B cell (primary cell): ENCODE measurements at regions not wholly inside any gene's neighbourhood (a gene's known extent, or its start where the extent isn't known, plus 50 kb on each side); places are given as distances from the start of the nearest gene placed in this dataset.

Source experiments
- ATAC-seq: fragments of 200-7000 bp; cut with Tn5 transposase; one replicate; pipeline ENCODE4 v1.10.0; 2021; ENCODE audit warnings: low read depth, mild to moderate bottlenecking, moderate number of reproducible peaks, moderate library complexity
- CTCF ChIA-PET: fragments of 350-600 bp; sonication (Branson Sonifier 250); formaldehyde crosslinking; loops from one replicate; lab custom pipeline; 2021; ENCODE audit warnings: antibody characterized with exemption, inconsistent platforms; lab: Charles Lee
- POLR2A ChIA-PET: fragments of 350-600 bp; sonication (Branson Sonifier 250); formaldehyde crosslinking; loops from one replicate; lab custom pipeline; 2021; ENCODE audit warnings: antibody characterized with exemption; lab: Charles Lee
- DNase-seq: peaks from one replicate; pipeline ENCODE4 v3.0.0; 2013
- H2AFZ ChIP-seq: 2 replicates; pipeline ENCODE4 v1.6.1; 2012; ENCODE audit warnings: mild to moderate bottlenecking, low read depth, low read length; ENCODE audit not compliant: insufficient read depth, poor library complexity, severe bottlenecking
- H3K27ac ChIP-seq, 2 donors: 1 replicate in 1 of 2; 2 replicates in 1 of 2; pipeline ENCODE4 v1.5.1; 2012 to 2013; ENCODE audit warnings: low read length in 2 of 2, mild to moderate bottlenecking in 2 of 2, moderate library complexity in 1 of 2
- H3K27me3 ChIP-seq, 4 experiments: fragments of 200-600 bp in 1 of 4; sonication (generic) in 1 of 4; replicated peaks in 1 of 4; 1 replicate in 2 of 4; 2 replicates in 2 of 4; pipeline versions ENCODE4 v1.6.1 to v1.7.0; 2013 to 2016; ENCODE audit warnings: low read length in 3 of 4, mild to moderate bottlenecking in 2 of 4, mixed read lengths in 1 of 4, moderate library complexity in 1 of 4; ENCODE audit not compliant: insufficient read depth in 4 of 4, control insufficient read depth in 3 of 4; ENCODE audit errors: control extremely low read depth in 1 of 4
- H3K36me3 ChIP-seq, 2 experiments: replicated peaks in 1 of 2; 1 replicate in 1 of 2; 2 replicates in 1 of 2; pipeline versions ENCODE4 v1.6.1 to v1.7.1; 2013; ENCODE audit warnings: low read length in 1 of 2; ENCODE audit not compliant: insufficient read depth in 2 of 2, control insufficient read depth in 1 of 2; ENCODE audit errors: control extremely low read depth in 1 of 2, extremely low read depth in 1 of 2
- H3K4me1 ChIP-seq, 2 donors: fragments of 200-600 bp in 1 of 2; sonication (generic) in 1 of 2; 1 replicate in 1 of 2; 2 replicates in 1 of 2; pipeline versions ENCODE4 v1.5.1 to v1.6.1; 2013 to 2017; ENCODE audit warnings: low read length in 2 of 2; ENCODE audit not compliant: control insufficient read depth in 2 of 2, insufficient read depth in 2 of 2
- H3K4me2 ChIP-seq: replicated peaks from 2 replicates; pipeline ENCODE3; 2012; ENCODE audit warnings: mild to moderate bottlenecking, low read depth, low read length; ENCODE audit not compliant: poor library complexity, severe bottlenecking
- H3K4me3 ChIP-seq, 5 experiments: fragments of 200-600 bp in 1 of 5; sonication (generic) in 1 of 5; 1 replicate in 3 of 5; 2 replicates in 2 of 5; pipeline versions ENCODE4 v1.5.1 to v1.7.0; 2011 to 2016; ENCODE audit warnings: low read length in 4 of 5, mild to moderate bottlenecking in 4 of 5, low read depth in 2 of 5, control low read depth in 1 of 5, moderate library complexity in 1 of 5; ENCODE audit not compliant: insufficient read depth in 1 of 5; ENCODE audit errors: control extremely low read depth in 1 of 5, extremely low read depth in 1 of 5
- H3K79me2 ChIP-seq: fragments of 200-600 bp; sonication (generic); one replicate; pipeline ENCODE4 v1.6.0; 2016; ENCODE audit warnings: low read length; ENCODE audit not compliant: control insufficient read depth, insufficient read depth
- H3K9ac ChIP-seq: fragments of 200-600 bp; sonication (generic); 2 replicates; pipeline ENCODE4 v1.6.1; 2017; ENCODE audit warnings: mild to moderate bottlenecking, low read length, moderate library complexity
- H3K9me3 ChIP-seq, 3 donors: one replicate each; pipeline versions ENCODE4 v1.6.1 to v1.7.1; 2013; ENCODE audit warnings: low read length in 2 of 3; ENCODE audit not compliant: control insufficient read depth in 2 of 3, insufficient read depth in 1 of 3; ENCODE audit errors: control extremely low read depth in 1 of 3
- H4K20me1 ChIP-seq: 2 replicates; pipeline ENCODE4 v1.6.0; 2012; ENCODE audit warnings: mild to moderate bottlenecking, low read length; ENCODE audit not compliant: insufficient read depth, control insufficient read depth, poor library complexity, severe bottlenecking
- H3K27ac Mint-ChIP-seq: one replicate; pipeline ENCODE4 v1.8.0; 2021; ENCODE audit warnings: mixed read lengths
- H3K27me3 Mint-ChIP-seq: one replicate; pipeline ENCODE4 v1.8.0; 2021; ENCODE audit warnings: mixed read lengths
- H3K4me1 Mint-ChIP-seq: one replicate; pipeline ENCODE4 v1.8.0; 2021; ENCODE audit warnings: mixed read lengths
- H3K4me3 Mint-ChIP-seq: one replicate; pipeline ENCODE4 v1.8.0; 2021; ENCODE audit warnings: mixed read lengths
- H3K9me3 Mint-ChIP-seq: one replicate; pipeline ENCODE4 v1.8.0; 2022; ENCODE audit warnings: mixed read lengths; ENCODE audit not compliant: insufficient read depth
- EZH2 ChIP-seq: IDR thresholded peaks from 2 replicates; pipeline ENCODE4 v1.6.1; 2012; ENCODE audit warnings: borderline replicate concordance, low read depth, mild to moderate bottlenecking, moderate library complexity, low read length; ENCODE audit not compliant: insufficient read depth, poor library complexity, severe bottlenecking
- WGBS: methylation state at CpG from one replicate; pipeline ENCODE4 v1.1.5; 2013; ENCODE audit warnings: missing lambda C conversion rate; ENCODE audit not compliant: insufficient coverage; 5-methylcytosine and 5-hydroxymethylcytosine counted together
- intact Hi-C: fragments of 100-400 bp; cut with micrococcal nuclease; formaldehyde crosslinking; loops from one replicate; pipeline ENCODE4 v1.10.0; 2022
- TF ChIP-seq, protein P1 (sequence below): fragments of 200-600 bp; IDR thresholded peaks from one replicate; pipeline ENCODE4 v1.8.0; 2022; ENCODE audit warnings: antibody characterized with exemption, mild to moderate bottlenecking

DNA sequence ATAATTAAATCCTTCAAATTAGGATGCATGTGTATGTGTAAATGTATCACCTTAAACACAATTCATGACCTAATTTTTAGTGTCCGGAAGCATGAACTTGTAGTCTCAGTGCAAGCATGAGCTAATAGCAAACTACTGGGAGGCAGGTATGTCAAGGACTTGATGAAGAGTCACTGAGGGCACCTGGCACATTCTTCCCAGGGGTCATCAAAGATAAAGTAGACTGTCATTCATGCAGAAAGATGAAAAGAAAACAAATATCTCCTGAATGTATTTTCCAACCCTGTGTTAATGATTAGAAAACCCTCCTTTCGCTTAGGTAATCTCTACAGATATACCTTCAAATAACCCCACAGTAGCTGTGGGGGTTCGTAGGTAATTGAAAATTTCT lies 234.9 kb downstream of the SOCS6 start:
- Histone ChIP-seq H3K9me3 (peaks cover 0 to 4% (median 0%) of the 10 kb centered on the region in 3 donors), H3K9ac (no peak overlapping the region), H4K20me1 (no peaks in the 10 kb centered on the region), H3K4me1 (no peaks in the 10 kb centered on the region), H2AFZ (no peak overlapping the region), H3K27me3 (no peaks in the 10 kb centered on the region), H3K4me2 (no peak overlapping the region), H3K4me3 (no peak overlapping the region), H3K27ac (no peak overlapping the region), H3K79me2 (no peaks in the 10 kb centered on the region), H3K36me3 (no peaks in the 10 kb centered on the region)
- DNase-seq (no peak), ATAC-seq (no peak)
- ChIA-PET POLR2A (no interaction called here), CTCF (no interaction called here)
- Mint-ChIP-seq H3K27me3 (no peaks in the 10 kb centered on the region), H3K4me3 (no peak overlapping the region), H3K4me1 (no peaks in the 10 kb centered on the region), H3K27ac (no peak overlapping the region), H3K9me3 (peaks cover 2% of the 10 kb centered on the region)
- intact Hi-C loops, result no loop called here
- TF ChIP-seq EZH2, result no peak
- TF ChIP-seq, protein P1, sequence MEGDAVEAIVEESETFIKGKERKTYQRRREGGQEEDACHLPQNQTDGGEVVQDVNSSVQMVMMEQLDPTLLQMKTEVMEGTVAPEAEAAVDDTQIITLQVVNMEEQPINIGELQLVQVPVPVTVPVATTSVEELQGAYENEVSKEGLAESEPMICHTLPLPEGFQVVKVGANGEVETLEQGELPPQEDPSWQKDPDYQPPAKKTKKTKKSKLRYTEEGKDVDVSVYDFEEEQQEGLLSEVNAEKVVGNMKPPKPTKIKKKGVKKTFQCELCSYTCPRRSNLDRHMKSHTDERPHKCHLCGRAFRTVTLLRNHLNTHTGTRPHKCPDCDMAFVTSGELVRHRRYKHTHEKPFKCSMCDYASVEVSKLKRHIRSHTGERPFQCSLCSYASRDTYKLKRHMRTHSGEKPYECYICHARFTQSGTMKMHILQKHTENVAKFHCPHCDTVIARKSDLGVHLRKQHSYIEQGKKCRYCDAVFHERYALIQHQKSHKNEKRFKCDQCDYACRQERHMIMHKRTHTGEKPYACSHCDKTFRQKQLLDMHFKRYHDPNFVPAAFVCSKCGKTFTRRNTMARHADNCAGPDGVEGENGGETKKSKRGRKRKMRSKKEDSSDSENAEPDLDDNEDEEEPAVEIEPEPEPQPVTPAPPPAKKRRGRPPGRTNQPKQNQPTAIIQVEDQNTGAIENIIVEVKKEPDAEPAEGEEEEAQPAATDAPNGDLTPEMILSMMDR, result no peak
- WGBS, result no CpG with 5 or more reads among the region's 3 CpGs

DNA sequence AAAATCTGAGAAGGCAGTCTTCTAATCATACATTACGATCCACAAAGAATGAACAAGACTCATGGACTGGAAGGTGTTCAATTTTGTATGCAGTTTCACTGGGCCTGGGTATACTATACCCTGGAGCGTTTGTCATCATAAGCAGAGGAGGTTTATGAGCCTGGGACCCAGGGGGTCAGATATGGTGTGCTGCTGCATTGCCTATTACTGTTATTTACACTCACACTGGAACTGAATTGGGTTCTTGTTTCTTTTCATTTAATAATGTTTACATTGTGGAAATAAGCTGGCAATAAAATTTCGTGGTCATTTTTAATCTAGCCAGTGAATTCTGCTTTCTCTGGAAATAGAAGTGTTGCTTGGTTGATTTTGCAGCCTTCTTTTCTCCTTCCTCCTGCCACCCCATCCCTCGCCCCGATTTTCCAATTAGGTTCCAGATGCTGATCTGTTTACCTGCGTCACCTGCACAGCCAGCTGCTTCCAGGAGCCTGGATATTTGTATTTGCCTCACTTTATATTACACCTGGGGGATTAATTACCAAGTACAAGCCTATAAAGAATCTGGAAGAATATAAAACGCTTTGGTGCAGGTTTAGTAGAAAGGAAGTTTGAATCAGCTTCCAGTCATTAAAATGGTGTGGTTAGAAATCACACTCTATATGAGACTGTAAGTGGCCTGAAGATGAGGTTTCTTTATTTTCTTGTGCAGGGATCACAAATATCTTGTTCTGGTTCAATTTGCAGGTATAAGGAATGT lies 234.4 kb downstream of the SOCS6 start:
- no peaks in the 10 kb centered on the region for H4K20me1 ChIP-seq
- H2AFZ ChIP-seq, result no peak overlapping the region
- no peak for TF ChIP-seq EZH2
- TF ChIP-seq, protein P1, result no peak
- peaks cover 2% of the 10 kb centered on the region for H3K9me3 Mint-ChIP-seq
- H3K4me1 ChIP-seq, result no peaks in the 10 kb centered on the region
- H3K9me3 ChIP-seq, result peaks cover 0 to 4% (median 0%) of the 10 kb centered on the region in 3 donors
- H3K79me2 ChIP-seq, result no peaks in the 10 kb centered on the region
- intact Hi-C loops, result no loop called here
- DNase-seq, result no peak
- ChIA-PET POLR2A (no interaction called here), CTCF (no interaction called here)
- H3K4me3 ChIP-seq, result no peak overlapping the region
- H3K4me2 ChIP-seq, result no peak overlapping the region
- no peak for ATAC-seq
- no peak overlapping the region for H3K9ac ChIP-seq
- no peak overlapping the region for H3K27ac Mint-ChIP-seq
- H3K27me3 ChIP-seq, result no peaks in the 10 kb centered on the region
- no peaks in the 10 kb centered on the region for H3K36me3 ChIP-seq
- H3K4me1 Mint-ChIP-seq, result no peaks in the 10 kb centered on the region
- WGBS, result no CpG with 5 or more reads among the region's 7 CpGs
- H3K27me3 Mint-ChIP-seq, result no peaks in the 10 kb centered on the region
- no peak overlapping the region for H3K27ac ChIP-seq
- H3K4me3 Mint-ChIP-seq, result no peak overlapping the region
